SU-DHL-6 (cell line): ENCODE measurements at regions not wholly inside any gene's neighbourhood (a gene's known extent, or its start where the extent isn't known, plus 50 kb on each side); places are given as distances from the start of the nearest gene placed in this dataset.

Experiments used
- CTCF ChIP-seq: fragments of 200-600 bp; sonication (generic); IDR thresholded peaks from one replicate; pipeline ENCODE4 v1.5.1; 2017; ENCODE audit warnings: antibody characterized with exemption, mild to moderate bottlenecking, low read length, moderate library complexity; ENCODE audit not compliant: insufficient read depth, poor library complexity, severe bottlenecking
- EZH2phosphoT487 ChIP-seq: fragments of 200-600 bp; sonication (generic), shearing (Covaris generic); conservative IDR thresholded peaks from 2 replicates; pipeline ENCODE4 v1.6.1; 2018; ENCODE audit warnings: mild to moderate bottlenecking, antibody characterized with exemption, low read length, moderate library complexity, mixed read lengths

DNA sequence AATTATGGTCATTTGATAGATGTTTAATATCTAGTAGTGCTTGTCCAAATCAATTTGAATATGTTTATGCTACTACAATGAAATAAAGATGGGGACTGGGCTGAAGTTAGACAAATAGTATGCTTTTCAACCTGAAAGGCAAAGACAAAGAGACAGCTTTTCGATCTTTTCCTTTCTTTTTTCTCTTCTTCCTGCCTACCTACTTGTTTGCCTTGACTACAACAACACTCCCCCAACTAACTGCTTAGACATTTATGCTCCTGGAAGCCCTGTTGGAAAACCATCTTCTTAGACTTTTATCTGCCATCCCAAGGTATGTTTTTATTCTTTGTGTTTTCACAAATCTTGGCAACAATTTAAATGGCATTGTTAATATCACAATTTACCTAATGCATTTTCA is 374.4 kb upstream of the DDI1 start:
- TF ChIP-seq CTCF (no peak), EZH2phosphoT487 (no peak)
